ENCODE measurements at regions not wholly inside any gene's neighbourhood (a gene's known extent, or its start where the extent isn't known, plus 50 kb on each side); places are given as distances from the start of the nearest gene placed in this dataset.
"Not testable (repeated sequence)": the region's sequence is repeated elsewhere in the genome, so short reads cannot be mapped to it uniquely, and the experiment has no call there.

- no peak for DNase-seq
These were observed 186.2 kb upstream of the RASGRP1 start for GRCh38 chr15:38750786-38751185.

- DNase-seq, result no peak
These were observed 191.1 kb upstream of the RASGRP1 start for GRCh38 chr15:38755718-38756117.

GRCh38 chr15:38756441-38756840, 191.8 kb upstream of the RASGRP1 start:
- no peak for DNase-seq

GRCh38 chr15:38758043-38758442, 193.4 kb upstream of the RASGRP1 start:
- no peak for DNase-seq

GRCh38 chr15:38761681-38762080, 197.1 kb upstream of the RASGRP1 start:
- DNase-seq, result no peak

- DNase-seq, result no peak
These were observed 204.4 kb upstream of the RASGRP1 start for GRCh38 chr15:38768970-38769369.

GRCh38 chr15:38769492-38769891, 204.9 kb upstream of the RASGRP1 start:
- no peak for DNase-seq

- not testable (repeated sequence) for DNase-seq
These were observed 209.5 kb upstream of the RASGRP1 start for GRCh38 chr15:38774076-38774475.

GRCh38 chr15:38781196-38781595, 216.6 kb upstream of the RASGRP1 start:
- DNase-seq, result no peak

- no peak for DNase-seq
These were observed 217.5 kb upstream of the RASGRP1 start for GRCh38 chr15:38782156-38782555.

GRCh38 chr15:38788918-38789317, 224.3 kb upstream of the RASGRP1 start:
- no peak for DNase-seq

GRCh38 chr15:38789566-38789965, 225.0 kb upstream of the RASGRP1 start:
- DNase-seq, result no peak

GRCh38 chr15:38793206-38793810, 228.7 kb upstream of the RASGRP1 start:
- no peak for DNase-seq

GRCh38 chr15:38795471-38796245, 231.0 kb upstream of the RASGRP1 start:
- DNase-seq, result no peak

GRCh38 chr15:38796589-38796988, 232.0 kb upstream of the RASGRP1 start:
- DNase-seq, result no peak

GRCh38 chr15:38797506-38797905, 232.9 kb upstream of the RASGRP1 start:
- not testable (repeated sequence) for DNase-seq

- not testable (repeated sequence) for DNase-seq
These were observed 234.6 kb upstream of the RASGRP1 start for GRCh38 chr15:38799202-38799601.

GRCh38 chr15:38809621-38810020, 245.0 kb upstream of the RASGRP1 start:
- no peak for DNase-seq

- DNase-seq, result no peak
These were observed 246.1 kb upstream of the RASGRP1 start for GRCh38 chr15:38810686-38811085.

- not testable (repeated sequence) for DNase-seq
These were observed 249.6 kb upstream of the RASGRP1 start for GRCh38 chr15:38814254-38814653.

GRCh38 chr15:38814891-38815290, 250.3 kb upstream of the RASGRP1 start:
- DNase-seq, result no peak

- peak; percentile 97 for DNase-seq
These were observed 253.0 kb upstream of the RASGRP1 start for GRCh38 chr15:38817427-38818156.

- no peak for DNase-seq
These were observed 253.7 kb upstream of the RASGRP1 start for GRCh38 chr15:38818157-38818790.

All from activated CD8-positive, alpha-beta memory T cell treated with anti-CD3 and anti-CD28 coated beads, Interleukin-2, amount 50 U/mL, for 48 hours (primary cell).